Natural killer cell (primary cell): ENCODE measurements at regions not wholly inside any gene's neighbourhood (a gene's known extent, or its start where the extent isn't known, plus 50 kb on each side); places are given as distances from the start of the nearest gene placed in this dataset.

Source experiments
- ATAC-seq, 3 donors: fragments of 150-1000 bp in 2 of 3; fragments of 200-7000 bp in 1 of 3; cut with Tn5 transposase; 1 replicate in 1 of 3; 2 replicates in 2 of 3; pipeline ENCODE4 v1.10.0; 2021; ENCODE audit warnings: mild to moderate bottlenecking in 2 of 3, moderate library complexity in 2 of 3
- DNase-seq, 2 donors: peaks; one replicate each; pipeline versions ENCODE4 v3.0.0 to v3.0.0-alpha.2; 2013 to 2021; ENCODE audit warnings: mixed read lengths in 1 of 2
- H3K27ac ChIP-seq: one replicate; pipeline ENCODE4 v1.5.1; 2013; ENCODE audit warnings: mild to moderate bottlenecking, low read length
- H3K27me3 ChIP-seq: one replicate; pipeline ENCODE4 v1.6.1; 2013; ENCODE audit warnings: low read length; ENCODE audit not compliant: control insufficient read depth, insufficient read depth
- H3K36me3 ChIP-seq: one replicate; pipeline ENCODE4 v1.6.1; 2013; ENCODE audit warnings: low read length; ENCODE audit not compliant: control insufficient read depth, insufficient read depth
- H3K4me1 ChIP-seq: one replicate; pipeline ENCODE4 v1.6.1; 2013; ENCODE audit warnings: low read length; ENCODE audit not compliant: control insufficient read depth, insufficient read depth
- H3K4me3 ChIP-seq: one replicate; pipeline ENCODE4 v1.5.1; 2013; ENCODE audit warnings: low read length
- H3K9me3 ChIP-seq: one replicate; pipeline ENCODE4 v1.6.1; 2013; ENCODE audit warnings: low read length; ENCODE audit not compliant: control insufficient read depth, insufficient read depth
- H3K27ac Mint-ChIP-seq, 2 donors: one replicate each; pipeline ENCODE4 v1.8.0; 2022; ENCODE audit warnings: mild to moderate bottlenecking in 2 of 2, mixed read lengths in 2 of 2, moderate library complexity in 1 of 2
- H3K27me3 Mint-ChIP-seq, 2 donors: one replicate each; pipeline ENCODE4 v1.8.0; 2022; ENCODE audit warnings: low read depth in 2 of 2, mixed read lengths in 2 of 2
- H3K36me3 Mint-ChIP-seq: one replicate; pipeline ENCODE4 v1.8.0; 2022; ENCODE audit warnings: mixed read lengths
- H3K4me1 Mint-ChIP-seq, 2 donors: one replicate each; pipeline ENCODE4 v1.8.0; 2022; ENCODE audit warnings: mixed read lengths in 2 of 2
- H3K4me3 Mint-ChIP-seq: one replicate; pipeline ENCODE4 v1.8.0; 2022; ENCODE audit warnings: mild to moderate bottlenecking, moderate library complexity, mixed read lengths
- H3K9me3 Mint-ChIP-seq, 2 donors: one replicate each; pipeline ENCODE4 v1.8.0; 2022; ENCODE audit warnings: mixed read lengths in 2 of 2
- WGBS: methylation state at CpG from one replicate; pipeline ENCODE4 v1.1.7; 2013; ENCODE audit warnings: missing lambda C conversion rate; ENCODE audit not compliant: insufficient coverage; 5-methylcytosine and 5-hydroxymethylcytosine counted together
- intact Hi-C: fragments of 100-400 bp; cut with micrococcal nuclease; formaldehyde crosslinking; loops from one replicate; pipeline ENCODE4 v1.14.2; 2022
- TF ChIP-seq, protein P1 (sequence below): fragments of 200-600 bp; IDR thresholded peaks from one replicate; pipeline ENCODE4 v1.8.0; 2022; ENCODE audit warnings: antibody characterized with exemption

DNA sequence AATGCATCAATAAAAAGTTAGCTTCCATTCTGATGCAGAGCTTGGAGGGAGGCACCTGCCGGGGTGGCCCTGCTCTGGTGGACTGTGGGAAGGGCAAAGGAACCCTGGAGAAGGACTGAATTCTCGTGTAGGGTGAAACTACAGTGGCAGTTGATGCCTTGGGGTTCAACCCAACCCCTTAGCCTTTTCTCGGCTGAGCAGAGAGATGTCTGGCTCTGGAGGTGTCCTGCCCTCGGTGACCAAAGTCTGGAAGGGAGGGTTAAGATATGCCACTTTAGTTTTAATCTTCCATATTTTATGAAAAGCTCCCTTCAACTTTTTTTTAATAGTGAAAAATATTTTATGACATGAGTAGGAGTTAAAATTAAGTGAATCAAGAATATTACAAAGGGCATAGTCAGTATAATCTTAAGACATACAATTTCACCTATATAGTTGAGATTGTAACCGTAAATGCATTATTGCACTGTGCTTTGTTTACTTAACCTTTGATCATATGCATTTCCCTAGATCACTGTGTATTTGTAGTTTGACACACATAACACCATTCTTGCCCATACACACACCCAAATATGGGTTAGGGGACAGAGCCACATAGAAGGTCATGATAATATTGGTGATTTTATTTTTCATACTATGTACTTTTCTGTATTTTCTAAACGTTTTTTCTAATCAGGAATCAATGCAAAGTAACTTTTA, 179.6 kb downstream of the MCHR2 start:
- no peaks in the 10 kb centered on the region for H3K36me3 ChIP-seq
- no peaks in the 10 kb centered on the region for H3K4me1 Mint-ChIP-seq
- DNase-seq (no peak), ATAC-seq (no peak)
- H3K27ac ChIP-seq, result no peak overlapping the region
- H3K4me3 Mint-ChIP-seq, result no peak overlapping the region
- intact Hi-C loops, result no loop called here
- peaks cover 2% of the 10 kb centered on the region for H3K27me3 ChIP-seq
- peaks cover 5 to 14% of the 10 kb centered on the region in 2 donors for H3K27me3 Mint-ChIP-seq
- H3K4me3 ChIP-seq, result no peak overlapping the region
- no peak overlapping the region for H3K27ac Mint-ChIP-seq
- TF ChIP-seq, protein P1, sequence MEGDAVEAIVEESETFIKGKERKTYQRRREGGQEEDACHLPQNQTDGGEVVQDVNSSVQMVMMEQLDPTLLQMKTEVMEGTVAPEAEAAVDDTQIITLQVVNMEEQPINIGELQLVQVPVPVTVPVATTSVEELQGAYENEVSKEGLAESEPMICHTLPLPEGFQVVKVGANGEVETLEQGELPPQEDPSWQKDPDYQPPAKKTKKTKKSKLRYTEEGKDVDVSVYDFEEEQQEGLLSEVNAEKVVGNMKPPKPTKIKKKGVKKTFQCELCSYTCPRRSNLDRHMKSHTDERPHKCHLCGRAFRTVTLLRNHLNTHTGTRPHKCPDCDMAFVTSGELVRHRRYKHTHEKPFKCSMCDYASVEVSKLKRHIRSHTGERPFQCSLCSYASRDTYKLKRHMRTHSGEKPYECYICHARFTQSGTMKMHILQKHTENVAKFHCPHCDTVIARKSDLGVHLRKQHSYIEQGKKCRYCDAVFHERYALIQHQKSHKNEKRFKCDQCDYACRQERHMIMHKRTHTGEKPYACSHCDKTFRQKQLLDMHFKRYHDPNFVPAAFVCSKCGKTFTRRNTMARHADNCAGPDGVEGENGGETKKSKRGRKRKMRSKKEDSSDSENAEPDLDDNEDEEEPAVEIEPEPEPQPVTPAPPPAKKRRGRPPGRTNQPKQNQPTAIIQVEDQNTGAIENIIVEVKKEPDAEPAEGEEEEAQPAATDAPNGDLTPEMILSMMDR, result no peak
- H3K9me3 ChIP-seq, result no peaks in the 10 kb centered on the region
- H3K9me3 Mint-ChIP-seq, result peaks cover 0 to 5% of the 10 kb centered on the region in 2 donors
- 61% methylated on average over 3 of the region's 6 CpGs for WGBS
- H3K4me1 ChIP-seq, result no peaks in the 10 kb centered on the region
- H3K36me3 Mint-ChIP-seq, result no peaks in the 10 kb centered on the region

GRCh38 chr6:99816795-99817194, 177.2 kb downstream of the MCHR2 start:
- TF ChIP-seq, protein P1, result no peak
- Histone ChIP-seq H3K4me1 (no peaks in the 10 kb centered on the region), H3K27ac (no peak overlapping the region), H3K27me3 (peaks cover 2% of the 10 kb centered on the region), H3K9me3 (no peaks in the 10 kb centered on the region), H3K36me3 (no peaks in the 10 kb centered on the region), H3K4me3 (no peak overlapping the region)
- no peak overlapping the region for H3K4me3 Mint-ChIP-seq
- ATAC-seq (no peak), DNase-seq (no peak)
- H3K36me3 Mint-ChIP-seq, result no peaks in the 10 kb centered on the region
- intact Hi-C loops, result no loop called here
- 87% methylated on average over 5 of the region's 5 CpGs for WGBS
- no peaks in the 10 kb centered on the region for H3K4me1 Mint-ChIP-seq
- no peaks in the 10 kb centered on the region for H3K9me3 Mint-ChIP-seq
- peaks cover 9 to 11% of the 10 kb centered on the region in 2 donors for H3K27me3 Mint-ChIP-seq
- no peak overlapping the region for H3K27ac Mint-ChIP-seq

DNA sequence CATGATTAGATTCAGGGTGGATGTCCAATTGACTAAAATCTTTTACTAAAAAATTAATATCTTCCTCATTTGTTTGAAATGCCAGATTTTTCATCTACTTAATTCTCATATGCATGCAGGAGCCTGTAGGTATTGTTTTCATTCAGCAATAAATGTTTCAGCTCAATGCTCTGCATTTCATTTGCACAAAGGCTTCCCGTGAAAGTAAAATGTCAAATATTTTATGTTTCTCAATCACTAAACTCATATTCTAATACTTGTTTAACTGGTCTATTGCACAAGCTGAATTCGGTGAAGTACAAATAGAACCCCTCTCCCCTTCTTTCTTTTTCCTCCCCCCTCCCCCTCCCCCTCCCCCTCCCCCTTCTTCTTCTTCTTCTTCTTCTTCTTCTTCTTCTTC, 175.9 kb downstream of the MCHR2 start:
- no peaks in the 10 kb centered on the region for H3K36me3 ChIP-seq
- Mint-ChIP-seq H3K4me1 (peaks cover 5% of the 10 kb centered on the region in 2 donors), H3K27ac (no peak overlapping the region), H3K4me3 (no peak overlapping the region), H3K27me3 (peaks cover 17 to 22% of the 10 kb centered on the region in 2 donors), H3K9me3 (no peaks in the 10 kb centered on the region), H3K36me3 (no peaks in the 10 kb centered on the region)
- H3K4me3 ChIP-seq, result no peak overlapping the region
- peaks cover 6% of the 10 kb centered on the region for H3K27me3 ChIP-seq
- intact Hi-C loops, result no loop called here
- WGBS, result 94% methylated on average over 1 of the region's 2 CpGs
- ATAC-seq (no peak), DNase-seq (no peak)
- no peaks in the 10 kb centered on the region for H3K9me3 ChIP-seq
- no peaks in the 10 kb centered on the region for H3K4me1 ChIP-seq
- TF ChIP-seq, protein P1, result no peak
- no peak overlapping the region for H3K27ac ChIP-seq

- intact Hi-C loops, result no loop called here
- DNase-seq (no peak), ATAC-seq (no peak)
- H3K27me3 ChIP-seq, result peaks cover 7% of the 10 kb centered on the region
- H3K4me3 ChIP-seq, result no peak overlapping the region
- TF ChIP-seq, protein P1, result no peak
- no peaks in the 10 kb centered on the region for H3K4me1 ChIP-seq
- no peaks in the 10 kb centered on the region for H3K9me3 Mint-ChIP-seq
- 85% methylated on average over 4 of the region's 5 CpGs for WGBS
- H3K36me3 Mint-ChIP-seq, result no peaks in the 10 kb centered on the region
- peaks cover 7 to 8% of the 10 kb centered on the region in 2 donors for H3K4me1 Mint-ChIP-seq
- no peak overlapping the region for H3K4me3 Mint-ChIP-seq
- H3K27me3 Mint-ChIP-seq, result peaks cover 17 to 25% of the 10 kb centered on the region in 2 donors
- H3K36me3 ChIP-seq, result no peaks in the 10 kb centered on the region
- H3K27ac Mint-ChIP-seq, result no peak overlapping the region
- no peak overlapping the region for H3K27ac ChIP-seq
- no peaks in the 10 kb centered on the region for H3K9me3 ChIP-seq
Observed at GRCh38 chr6:99819853-99820252, 174.2 kb downstream of the MCHR2 start.
